ENCODE measurements at regions not wholly inside any gene's neighbourhood (a gene's known extent, or its start where the extent isn't known, plus 50 kb on each side); places are given as distances from the start of the nearest gene placed in this dataset.

GRCh38 chrX:5458300-5458842 is 770.3 kb downstream of the NLGN4X start:
- Histone ChIP-seq H3K4me1 (ENCODE audit: control insufficient read depth in 3 of 3, insufficient read depth in 2 of 3, low read depth in 1 of 3, low read length in 2 of 3) (no peaks in the 10 kb centered on the region), H3K27ac (ENCODE audit: low read depth in 1 of 3, low read length in 2 of 3) (no peak overlapping the region), H3K27me3 (ENCODE audit: control insufficient read depth in 3 of 3, insufficient read depth in 3 of 3, low read length in 3 of 3) (no peaks in the 10 kb centered on the region), H3K4me3 (ENCODE audit: low read depth in 1 of 3, low read length in 3 of 3) (no peak overlapping the region), H3K36me3 (ENCODE audit: control insufficient read depth in 3 of 3, insufficient read depth in 2 of 3, low read depth in 1 of 3, low read length in 3 of 3) (no peaks in the 10 kb centered on the region), H3K9me3 (ENCODE audit: control insufficient read depth in 2 of 2, insufficient read depth in 1 of 2, low read depth in 1 of 2, low read length in 1 of 2) (no peaks in the 10 kb centered on the region)
- 72 to 81% (median 76%) methylated on average over 6 of the region's 6 CpGs for WGBS, 3 donors
- DNase-seq (no peak), FAIRE-seq (no peak)

GRCh38 chrX:5449323-5449722 is 779.3 kb downstream of the NLGN4X start:
- no peak overlapping the region for H3K4me3 ChIP-seq (ENCODE audit: low read depth in 1 of 3, low read length in 3 of 3)
- H3K9me3 ChIP-seq (ENCODE audit: control insufficient read depth in 2 of 2, insufficient read depth in 1 of 2, low read depth in 1 of 2, low read length in 1 of 2) = peaks cover 0 to 2% of the 10 kb centered on the region in 2 donors
- H3K27me3 ChIP-seq (ENCODE audit: control insufficient read depth in 3 of 3, insufficient read depth in 3 of 3, low read length in 3 of 3) = no peaks in the 10 kb centered on the region
- WGBS, 3 donors = 77 to 87% (median 83%) methylated on average over 1 of the region's 1 CpG
- DNase-seq (no peak), FAIRE-seq (no peak)
- no peaks in the 10 kb centered on the region for H3K36me3 ChIP-seq (ENCODE audit: control insufficient read depth in 3 of 3, insufficient read depth in 2 of 3, low read depth in 1 of 3, low read length in 3 of 3)
- H3K4me1 ChIP-seq (ENCODE audit: control insufficient read depth in 3 of 3, insufficient read depth in 2 of 3, low read depth in 1 of 3, low read length in 2 of 3) = no peaks in the 10 kb centered on the region
- no peak overlapping the region for H3K27ac ChIP-seq (ENCODE audit: low read depth in 1 of 3, low read length in 2 of 3)

- Histone ChIP-seq H3K27me3 (ENCODE audit: control insufficient read depth in 3 of 3, insufficient read depth in 3 of 3, low read length in 3 of 3) (no peaks in the 10 kb centered on the region), H3K4me3 (ENCODE audit: low read depth in 1 of 3, low read length in 3 of 3) (no peak overlapping the region), H3K9me3 (ENCODE audit: control insufficient read depth in 2 of 2, insufficient read depth in 1 of 2, low read depth in 1 of 2, low read length in 1 of 2) (no peaks in the 10 kb centered on the region), H3K36me3 (ENCODE audit: control insufficient read depth in 3 of 3, insufficient read depth in 2 of 3, low read depth in 1 of 3, low read length in 3 of 3) (no peaks in the 10 kb centered on the region), H3K27ac (ENCODE audit: low read depth in 1 of 3, low read length in 2 of 3) (no peak overlapping the region), H3K4me1 (ENCODE audit: control insufficient read depth in 3 of 3, insufficient read depth in 2 of 3, low read depth in 1 of 3, low read length in 2 of 3) (no peaks in the 10 kb centered on the region)
- DNase-seq = no peak
- no peak for FAIRE-seq
Observed at GRCh38 chrX:5431823-5432222, 796.8 kb downstream of the NLGN4X start.

GRCh38 chrX:5425119-5425518 is 803.5 kb downstream of the NLGN4X start:
- no peak for DNase-seq
- no peaks in the 10 kb centered on the region for H3K27me3 ChIP-seq (ENCODE audit: control insufficient read depth in 3 of 3, insufficient read depth in 3 of 3, low read length in 3 of 3)
- no peaks in the 10 kb centered on the region for H3K36me3 ChIP-seq (ENCODE audit: control insufficient read depth in 3 of 3, insufficient read depth in 2 of 3, low read depth in 1 of 3, low read length in 3 of 3)
- H3K27ac ChIP-seq (ENCODE audit: low read depth in 1 of 3, low read length in 2 of 3) = no peak overlapping the region
- FAIRE-seq = no peak
- no peaks in the 10 kb centered on the region for H3K4me1 ChIP-seq (ENCODE audit: control insufficient read depth in 3 of 3, insufficient read depth in 2 of 3, low read depth in 1 of 3, low read length in 2 of 3)
- H3K4me3 ChIP-seq (ENCODE audit: low read depth in 1 of 3, low read length in 3 of 3) = no peak overlapping the region
- H3K9me3 ChIP-seq (ENCODE audit: control insufficient read depth in 2 of 2, insufficient read depth in 1 of 2, low read depth in 1 of 2, low read length in 1 of 2) = no peaks in the 10 kb centered on the region

- no peaks in the 10 kb centered on the region for H3K4me1 ChIP-seq (ENCODE audit: control insufficient read depth in 3 of 3, insufficient read depth in 2 of 3, low read depth in 1 of 3, low read length in 2 of 3)
- FAIRE-seq (no peak), DNase-seq (no peak)
- no peak overlapping the region for H3K4me3 ChIP-seq (ENCODE audit: low read depth in 1 of 3, low read length in 3 of 3)
- WGBS, 3 donors = 45 to 64% (median 52%) methylated on average over 1 of the region's 1 CpG
- H3K36me3 ChIP-seq (ENCODE audit: control insufficient read depth in 3 of 3, insufficient read depth in 2 of 3, low read depth in 1 of 3, low read length in 3 of 3) = no peaks in the 10 kb centered on the region
- H3K9me3 ChIP-seq (ENCODE audit: control insufficient read depth in 2 of 2, insufficient read depth in 1 of 2, low read depth in 1 of 2, low read length in 1 of 2) = no peaks in the 10 kb centered on the region
- H3K27ac ChIP-seq (ENCODE audit: low read depth in 1 of 3, low read length in 2 of 3) = no peak overlapping the region
- no peaks in the 10 kb centered on the region for H3K27me3 ChIP-seq (ENCODE audit: control insufficient read depth in 3 of 3, insufficient read depth in 3 of 3, low read length in 3 of 3)
Observed at GRCh38 chrX:5417381-5417780, 811.3 kb downstream of the NLGN4X start.

GRCh38 chrX:5415738-5416137 is 812.9 kb downstream of the NLGN4X start:
- FAIRE-seq = no peak
- Histone ChIP-seq H3K27ac (ENCODE audit: low read depth in 1 of 3, low read length in 2 of 3) (no peak overlapping the region), H3K9me3 (ENCODE audit: control insufficient read depth in 2 of 2, insufficient read depth in 1 of 2, low read depth in 1 of 2, low read length in 1 of 2) (no peaks in the 10 kb centered on the region), H3K36me3 (ENCODE audit: control insufficient read depth in 3 of 3, insufficient read depth in 2 of 3, low read depth in 1 of 3, low read length in 3 of 3) (no peaks in the 10 kb centered on the region), H3K27me3 (ENCODE audit: control insufficient read depth in 3 of 3, insufficient read depth in 3 of 3, low read length in 3 of 3) (no peaks in the 10 kb centered on the region), H3K4me3 (ENCODE audit: low read depth in 1 of 3, low read length in 3 of 3) (no peak overlapping the region), H3K4me1 (ENCODE audit: control insufficient read depth in 3 of 3, insufficient read depth in 2 of 3, low read depth in 1 of 3, low read length in 2 of 3) (no peaks in the 10 kb centered on the region)
- 81 to 88% (median 84%) methylated on average over 2 of the region's 2 CpGs for WGBS, 3 donors
- no peak for DNase-seq

GRCh38 chrX:5409106-5409505 is 819.6 kb downstream of the NLGN4X start:
- H3K9me3 ChIP-seq (ENCODE audit: control insufficient read depth in 2 of 2, insufficient read depth in 1 of 2, low read depth in 1 of 2, low read length in 1 of 2) = no peaks in the 10 kb centered on the region
- H3K27me3 ChIP-seq (ENCODE audit: control insufficient read depth in 3 of 3, insufficient read depth in 3 of 3, low read length in 3 of 3) = no peaks in the 10 kb centered on the region
- 55 to 69% (median 65%) methylated on average over 5 of the region's 5 CpGs for WGBS, 3 donors
- no peak overlapping the region for H3K4me3 ChIP-seq (ENCODE audit: low read depth in 1 of 3, low read length in 3 of 3)
- FAIRE-seq (no peak), DNase-seq (no peak)
- no peaks in the 10 kb centered on the region for H3K36me3 ChIP-seq (ENCODE audit: control insufficient read depth in 3 of 3, insufficient read depth in 2 of 3, low read depth in 1 of 3, low read length in 3 of 3)
- no peak overlapping the region for H3K27ac ChIP-seq (ENCODE audit: low read depth in 1 of 3, low read length in 2 of 3)
- no peaks in the 10 kb centered on the region for H3K4me1 ChIP-seq (ENCODE audit: control insufficient read depth in 3 of 3, insufficient read depth in 2 of 3, low read depth in 1 of 3, low read length in 2 of 3)

- H3K27me3 ChIP-seq (ENCODE audit: control insufficient read depth in 3 of 3, insufficient read depth in 3 of 3, low read length in 3 of 3) = no peaks in the 10 kb centered on the region
- DNase-seq = no peak
- no peak overlapping the region for H3K27ac ChIP-seq (ENCODE audit: low read depth in 1 of 3, low read length in 2 of 3)
- 83 to 95% (median 89%) methylated on average over 3 of the region's 3 CpGs for WGBS, 3 donors
- FAIRE-seq = no peak
- H3K4me1 ChIP-seq (ENCODE audit: control insufficient read depth in 3 of 3, insufficient read depth in 2 of 3, low read depth in 1 of 3, low read length in 2 of 3) = no peaks in the 10 kb centered on the region
- H3K9me3 ChIP-seq (ENCODE audit: control insufficient read depth in 2 of 2, insufficient read depth in 1 of 2, low read depth in 1 of 2, low read length in 1 of 2) = no peaks in the 10 kb centered on the region
- H3K4me3 ChIP-seq (ENCODE audit: low read depth in 1 of 3, low read length in 3 of 3) = no peak overlapping the region
- no peaks in the 10 kb centered on the region for H3K36me3 ChIP-seq (ENCODE audit: control insufficient read depth in 3 of 3, insufficient read depth in 2 of 3, low read depth in 1 of 3, low read length in 3 of 3)
Observed at GRCh38 chrX:5402461-5402860, 826.2 kb downstream of the NLGN4X start.

GRCh38 chrX:5399403-5399802 is 829.3 kb downstream of the NLGN4X start:
- H3K4me3 ChIP-seq (ENCODE audit: low read depth in 1 of 3, low read length in 3 of 3) = no peak overlapping the region
- WGBS, 3 donors = 74 to 84% (median 74%) methylated on average over 8 of the region's 8 CpGs
- FAIRE-seq (no peak), DNase-seq (no peak)
- H3K9me3 ChIP-seq (ENCODE audit: control insufficient read depth in 2 of 2, insufficient read depth in 1 of 2, low read depth in 1 of 2, low read length in 1 of 2) = no peaks in the 10 kb centered on the region
- H3K27ac ChIP-seq (ENCODE audit: low read depth in 1 of 3, low read length in 2 of 3) = no peak overlapping the region
- no peaks in the 10 kb centered on the region for H3K36me3 ChIP-seq (ENCODE audit: control insufficient read depth in 3 of 3, insufficient read depth in 2 of 3, low read depth in 1 of 3, low read length in 3 of 3)
- no peaks in the 10 kb centered on the region for H3K4me1 ChIP-seq (ENCODE audit: control insufficient read depth in 3 of 3, insufficient read depth in 2 of 3, low read depth in 1 of 3, low read length in 2 of 3)
- no peaks in the 10 kb centered on the region for H3K27me3 ChIP-seq (ENCODE audit: control insufficient read depth in 3 of 3, insufficient read depth in 3 of 3, low read length in 3 of 3)

Measured in small intestine (tissue), 7 donors.